A549 (cell line): ENCODE measurements at regions not wholly inside any gene's neighbourhood (a gene's known extent, or its start where the extent isn't known, plus 50 kb on each side); places are given as distances from the start of the nearest gene placed in this dataset.

Source experiments
- ATAC-seq, 2 experiments: fragments of 200-7000 bp in 1 of 2; fragments of >200 bp in 1 of 2; cut with Nextera tagmentation in 1 of 2; cut with Tn5 transposase in 1 of 2; 3 replicates each; pipeline versions ENCODE4 v1.8.0 to v1.9.1; 2018 to 2020; ENCODE audit warnings: mild to moderate bottlenecking in 1 of 2, moderate library complexity in 1 of 2
- CTCF ChIA-PET: fragments of 300-600 bp; sonication (Branson Sonifier 250); formaldehyde crosslinking; extraction: SDS; loops from one replicate; lab custom pipeline; 2021; ENCODE audit warnings: antibody characterized with exemption, inconsistent platforms; lab: Yijun Ruan, JAX
- POLR2A ChIA-PET: fragments of 350-600 bp; formaldehyde crosslinking; extraction: SDS; loops from one replicate; lab custom pipeline; 2021; ENCODE audit warnings: antibody characterized with exemption, inconsistent platforms; lab: Yijun Ruan, JAX
- DNase-seq, 2 experiments: peaks; one replicate each; pipeline versions ENCODE4 v3.0.0 to v3.0.0-alpha.2; 2011 to 2016; ENCODE audit warnings: low read depth in 1 of 2, low spot score in 1 of 2
- FAIRE-seq: peaks from 2 replicates; lab custom pipeline; 2011; peaks lifted over from hg19 to GRCh38; lab: Jason Lieb, UNC
- H3K27ac ChIP-seq, 2 experiments: fragments of >200 bp; sonication (Bioruptor Twin); formaldehyde crosslinking; 3 replicates each; pipeline ENCODE4 v1.5.1; 2016 to 2017
- H3K4me1 ChIP-seq: fragments of >200 bp; sonication (Bioruptor Twin); formaldehyde crosslinking; 3 replicates; pipeline ENCODE4 v1.6.1; 2016
- H3K4me2 ChIP-seq: fragments of >200 bp; sonication (Bioruptor Twin); formaldehyde crosslinking; 3 replicates; pipeline ENCODE4 v1.6.1; 2016
- H3K4me3 ChIP-seq: fragments of >200 bp; sonication (Bioruptor Twin); formaldehyde crosslinking; 3 replicates; pipeline ENCODE4 v1.5.1; 2016
- H3K9me3 ChIP-seq: fragments of >200 bp; sonication (Bioruptor Twin); formaldehyde crosslinking; 3 replicates; pipeline ENCODE4 v1.6.1; 2016
- CHD4 ChIP-seq: fragments of 200-600 bp; sonication (generic); IDR thresholded peaks from 2 replicates; pipeline ENCODE4 v1.6.1; 2016; ENCODE audit warnings: antibody characterized with exemption, mild to moderate bottlenecking, borderline replicate concordance
- ESRRA ChIP-seq: fragments of 150-350 bp; IDR thresholded peaks from 2 replicates; pipeline ENCODE4 v1.6.1; 2014; ENCODE audit warnings: mild to moderate bottlenecking, low read length, borderline replicate concordance
- FOSB ChIP-seq: fragments of 250-450 bp; sonication (Bioruptor Pico); IDR thresholded peaks from 2 replicates; pipeline ENCODE4 v1.5.0; 2020; ENCODE audit warnings: mild to moderate bottlenecking, moderate library complexity
- FOXS1 ChIP-seq: fragments of 250-450 bp; sonication (Bioruptor Pico); IDR thresholded peaks from 2 replicates; pipeline ENCODE4 v1.5.0; 2020; ENCODE audit warnings: mild to moderate bottlenecking, moderate library complexity
- GATA3 ChIP-seq: IDR thresholded peaks from 2 replicates; pipeline ENCODE4 v1.6.1; 2012; ENCODE audit warnings: borderline replicate concordance
- HDAC2 ChIP-seq: fragments of 200-600 bp; sonication (generic); IDR thresholded peaks from 2 replicates; pipeline ENCODE4 v1.6.1; 2016
- HOXA7 ChIP-seq: fragments of 250-450 bp; sonication (Bioruptor Pico); IDR thresholded peaks from 2 replicates; pipeline ENCODE4 v1.5.0; 2020; ENCODE audit warnings: mild to moderate bottlenecking, moderate library complexity
- HOXB5 ChIP-seq: fragments of 250-450 bp; sonication (Bioruptor Pico); IDR thresholded peaks from 2 replicates; pipeline ENCODE4 v1.5.0; 2020; ENCODE audit warnings: mild to moderate bottlenecking, moderate library complexity
- JUN ChIP-seq, 2 experiments: fragments of >200 bp; sonication (Bioruptor Twin); formaldehyde crosslinking; IDR thresholded peaks; 2 replicates in 1 of 2; 3 replicates in 1 of 2; pipeline ENCODE4 v1.6.1; 2016 to 2017
- JUNB ChIP-seq: fragments of >200 bp; sonication (Bioruptor Twin); formaldehyde crosslinking; IDR thresholded peaks from 2 replicates; pipeline ENCODE4 v1.6.1; 2016
- MAFK ChIP-seq: fragments of 450-650 bp; IDR thresholded peaks from 2 replicates; pipeline ENCODE4 v1.6.1; 2014; ENCODE audit not compliant: partially characterized antibody
- MYC ChIP-seq: IDR thresholded peaks from 2 replicates; pipeline ENCODE4 v1.6.1; 2012; ENCODE audit warnings: mild to moderate bottlenecking, inconsistent platforms, low read length, improper control_type of control experiment, borderline replicate concordance
- NFE2L2 ChIP-seq: fragments of 150-350 bp; conservative IDR thresholded peaks from 2 replicates; pipeline ENCODE4 v1.6.1; 2014; ENCODE audit warnings: low read length
- NPAS2 ChIP-seq: fragments of 250-450 bp; sonication (Bioruptor Pico); IDR thresholded peaks from 2 replicates; pipeline ENCODE4 v1.8.0; 2022; ENCODE audit warnings: mild to moderate bottlenecking, moderate library complexity, borderline replicate concordance
- NR3C1 ChIP-seq: fragments of >200 bp; sonication (Bioruptor Twin); formaldehyde crosslinking; IDR thresholded peaks from 3 replicates; pipeline ENCODE4 v1.6.1; 2017
- POLR2A ChIP-seq: IDR thresholded peaks from 2 replicates; pipeline ENCODE4 v1.6.1; 2012; ENCODE audit warnings: mild to moderate bottlenecking, low read length
- POLR2AphosphoS2 ChIP-seq: conservative IDR thresholded peaks from 2 replicates; pipeline ENCODE4 v1.6.1; 2012; ENCODE audit warnings: low read length, improper control_type of control experiment, inconsistent platforms
- RARB ChIP-seq: fragments of 250-450 bp; sonication (Bioruptor Pico); IDR thresholded peaks from 2 replicates; pipeline ENCODE4 v1.8.0; 2021; ENCODE audit warnings: mild to moderate bottlenecking, moderate library complexity
- RCOR1 ChIP-seq: fragments of 150-350 bp; IDR thresholded peaks from 2 replicates; pipeline ENCODE4 v1.6.1; 2014; ENCODE audit warnings: antibody characterized with exemption, low read length, low read depth
- REST ChIP-seq: fragments of 200-600 bp; sonication (generic); IDR thresholded peaks from 2 replicates; pipeline ENCODE4 v1.6.1; 2016; ENCODE audit warnings: antibody characterized with exemption, mild to moderate bottlenecking, moderate library complexity
- TP53 ChIP-seq: fragments of 250-450 bp; sonication (Bioruptor Pico); IDR thresholded peaks from 2 replicates; pipeline ENCODE4 v1.5.0; 2021; ENCODE audit warnings: mild to moderate bottlenecking, moderate library complexity
- ZSCAN20 ChIP-seq: fragments of 250-450 bp; sonication (Bioruptor Pico); IDR thresholded peaks from 2 replicates; pipeline ENCODE4 v1.8.0; 2022; ENCODE audit warnings: mild to moderate bottlenecking, moderate library complexity
- WGBS: methylation state at CpG from one replicate; pipeline ENCODE4 v1.1.6; 2017; ENCODE audit errors: missing lambda C conversion rate; 5-methylcytosine and 5-hydroxymethylcytosine counted together
- TF ChIP-seq, protein P1 (sequence below): IDR thresholded peaks from 2 replicates; pipeline ENCODE4 v1.6.1; 2012; ENCODE audit warnings: low read depth, borderline replicate concordance
- TF ChIP-seq, protein P2 (sequence below): IDR thresholded peaks from 2 replicates; pipeline ENCODE4 v1.6.1; 2012
- TF ChIP-seq, protein P3 (sequence below): fragments of 450-650 bp; IDR thresholded peaks from 2 replicates; pipeline ENCODE4 v1.6.1; 2014; ENCODE audit warnings: antibody characterized with exemption
- TF ChIP-seq, protein P4 (sequence below): IDR thresholded peaks from 2 replicates; pipeline ENCODE4 v1.6.1; 2012

DNA sequence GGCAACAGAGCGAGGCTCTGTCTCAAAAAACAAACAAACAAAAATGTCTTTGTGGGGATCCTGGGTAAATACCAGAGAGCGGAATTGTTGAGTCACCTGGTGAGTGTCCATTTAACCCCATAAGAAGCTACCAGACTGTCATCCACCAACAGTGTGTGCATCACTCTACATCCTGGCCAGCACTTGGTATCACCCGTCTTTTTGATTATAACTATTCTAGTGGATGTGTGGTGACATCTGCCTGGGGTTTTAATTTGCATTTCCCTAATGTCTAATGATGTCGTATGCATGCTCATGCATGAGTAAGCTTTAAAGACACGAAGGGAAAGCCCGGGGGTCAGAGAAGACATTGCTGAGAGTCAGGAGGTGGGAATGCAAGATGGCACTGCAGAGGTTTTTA is 126.7 kb upstream of the MRI1 start:
- no peaks in the 10 kb centered on the region; the same call in 2 of the 3 replicates for H3K9me3 ChIP-seq

DNA sequence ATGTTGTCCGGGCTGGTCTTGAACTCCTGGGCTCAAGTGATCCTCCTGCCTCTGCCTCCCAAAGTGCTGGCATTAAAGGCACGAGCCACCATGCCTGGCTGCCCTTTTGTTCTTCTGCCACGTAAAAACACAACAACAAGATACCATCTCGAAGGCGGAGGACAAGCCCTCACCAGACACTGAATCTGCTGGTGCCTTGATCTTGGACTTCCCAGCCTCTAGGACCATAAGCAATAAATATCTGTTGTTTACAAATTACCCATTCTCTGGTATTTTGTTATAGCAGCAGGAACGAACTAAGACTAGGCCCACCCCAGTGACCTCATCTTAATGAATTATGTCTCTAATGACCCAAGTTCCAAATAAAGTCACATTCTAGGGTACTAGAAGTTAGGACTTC is 128.4 kb upstream of the CACNA1A start:
- POLR2A ChIA-PET = no interaction called here
- DNase-seq (no peak), FAIRE-seq (no peak), ATAC-seq (no peak)
- Histone ChIP-seq H3K27ac (no peak overlapping the region), H3K4me2 (no peak overlapping the region), H3K9me3 (peaks cover 3% of the 10 kb centered on the region; the same call in 1 of the 3 replicates), H3K4me1 (0 out of 3 replicates have a peak, but pooled peaks cover 7% of the 10 kb centered on the region), H3K4me3 (no peak overlapping the region)
- 55% methylated on average over 6 of the region's 6 CpGs for WGBS
- no peak for TF ChIP-seq POLR2AphosphoS2
- TF ChIP-seq MYC = no peak
- TF ChIP-seq RARB = no peak
- TF ChIP-seq TP53 (CRISPR knock-in tag) = no peak
- TF ChIP-seq, protein P1, sequence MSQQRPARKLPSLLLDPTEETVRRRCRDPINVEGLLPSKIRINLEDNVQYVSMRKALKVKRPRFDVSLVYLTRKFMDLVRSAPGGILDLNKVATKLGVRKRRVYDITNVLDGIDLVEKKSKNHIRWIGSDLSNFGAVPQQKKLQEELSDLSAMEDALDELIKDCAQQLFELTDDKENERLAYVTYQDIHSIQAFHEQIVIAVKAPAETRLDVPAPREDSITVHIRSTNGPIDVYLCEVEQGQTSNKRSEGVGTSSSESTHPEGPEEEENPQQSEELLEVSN = no peak
- no peak for TF ChIP-seq FOXS1
- TF ChIP-seq, protein P2, sequence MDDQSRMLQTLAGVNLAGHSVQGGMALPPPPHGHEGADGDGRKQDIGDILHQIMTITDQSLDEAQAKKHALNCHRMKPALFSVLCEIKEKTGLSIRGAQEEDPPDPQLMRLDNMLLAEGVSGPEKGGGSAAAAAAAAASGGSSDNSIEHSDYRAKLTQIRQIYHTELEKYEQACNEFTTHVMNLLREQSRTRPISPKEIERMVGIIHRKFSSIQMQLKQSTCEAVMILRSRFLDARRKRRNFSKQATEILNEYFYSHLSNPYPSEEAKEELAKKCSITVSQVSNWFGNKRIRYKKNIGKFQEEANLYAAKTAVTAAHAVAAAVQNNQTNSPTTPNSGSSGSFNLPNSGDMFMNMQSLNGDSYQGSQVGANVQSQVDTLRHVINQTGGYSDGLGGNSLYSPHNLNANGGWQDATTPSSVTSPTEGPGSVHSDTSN = no peak
- TF ChIP-seq ZSCAN20 (CRISPR knock-in tag) = no peak
- TF ChIP-seq JUNB = no peak
- no peak for TF ChIP-seq NFE2L2
- TF ChIP-seq NR3C1 = no peak
- CTCF ChIA-PET = no interaction called here

More for the DNA sequence above, 126.7 kb upstream of the MRI1 start:
- Histone ChIP-seq H3K4me1 (0 out of 3 replicates have a peak, but pooled peaks cover 7% of the 10 kb centered on the region), H3K4me2 (no peak overlapping the region), H3K27ac (no peak overlapping the region), H3K4me3 (no peak overlapping the region)
- no peak for DNase-seq
- TF ChIP-seq FOXS1 (no peak), FOSB (no peak), CHD4 (no peak), RCOR1 (no peak), MYC (no peak), GATA3 (no peak), MAFK (no peak), HDAC2 (no peak), JUN (IDR thresholded peaks at IDR 0.05) (no peak), HOXB5 (CRISPR knock-in tag) (no peak), POLR2A (no peak), NFE2L2 (no peak), HOXA7 (CRISPR knock-in tag) (no peak)
- TF ChIP-seq, protein P3, sequence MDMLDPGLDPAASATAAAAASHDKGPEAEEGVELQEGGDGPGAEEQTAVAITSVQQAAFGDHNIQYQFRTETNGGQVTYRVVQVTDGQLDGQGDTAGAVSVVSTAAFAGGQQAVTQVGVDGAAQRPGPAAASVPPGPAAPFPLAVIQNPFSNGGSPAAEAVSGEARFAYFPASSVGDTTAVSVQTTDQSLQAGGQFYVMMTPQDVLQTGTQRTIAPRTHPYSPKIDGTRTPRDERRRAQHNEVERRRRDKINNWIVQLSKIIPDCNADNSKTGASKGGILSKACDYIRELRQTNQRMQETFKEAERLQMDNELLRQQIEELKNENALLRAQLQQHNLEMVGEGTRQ = no peak
- TF ChIP-seq, protein P4, sequence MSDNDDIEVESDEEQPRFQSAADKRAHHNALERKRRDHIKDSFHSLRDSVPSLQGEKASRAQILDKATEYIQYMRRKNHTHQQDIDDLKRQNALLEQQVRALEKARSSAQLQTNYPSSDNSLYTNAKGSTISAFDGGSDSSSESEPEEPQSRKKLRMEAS = no peak
- ChIA-PET CTCF (interaction anchor here (0.6 kb wide), 1 partner anchor 10 kb away, joined by 3 read pairs; no protein-coding TSS in a partner anchor), POLR2A (no interaction called here)
- FAIRE-seq = no peak
- WGBS = 4% methylated on average over 6 of the region's 6 CpGs
- no peak for ATAC-seq

DNA sequence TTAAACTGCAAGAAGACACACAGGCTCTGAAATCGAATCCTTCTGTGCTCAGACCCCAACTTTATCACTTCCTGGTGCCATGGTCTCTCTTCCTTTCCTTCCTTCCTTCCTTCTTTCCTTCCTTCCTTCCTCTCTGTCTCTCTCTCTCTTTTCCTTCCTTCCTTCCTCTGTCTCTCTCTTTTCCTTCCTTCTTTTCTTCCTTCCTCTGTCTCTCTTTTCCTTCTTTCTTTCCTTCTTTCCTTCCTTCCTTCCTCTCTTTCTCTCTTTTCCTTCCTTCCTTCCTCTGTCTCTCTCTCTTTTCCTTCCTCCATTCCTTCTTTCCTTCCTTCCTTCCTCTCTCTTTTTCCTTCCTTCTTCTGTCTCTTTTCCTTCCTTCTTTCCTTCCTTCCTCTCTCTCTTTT is 127.2 kb upstream of the CACNA1A start:
- WGBS = 9% methylated on average over 1 of the region's 1 CpG
- POLR2A ChIA-PET = interaction anchor here (0.6 kb wide), 1 partner anchor 108 kb away, joined by 5 read pairs; no protein-coding TSS in a partner anchor

More for the DNA sequence above, 127.2 kb upstream of the CACNA1A start:
- TF ChIP-seq NPAS2 (CRISPR knock-in tag) = no peak
- no peak for TF ChIP-seq REST
- TF ChIP-seq, protein P3 = no peak
- TF ChIP-seq ESRRA = no peak
- no peak for TF ChIP-seq JUNB
- Histone ChIP-seq H3K27ac (no peak overlapping the region), H3K4me1 (0 out of 3 replicates have a peak, but pooled peaks cover 7% of the 10 kb centered on the region), H3K4me3 (no peak overlapping the region), H3K4me2 (peak overlapping the region; percentile 66), H3K9me3 (peaks cover 3% of the 10 kb centered on the region; the same call in 1 of the 3 replicates)
- no peak for DNase-seq
- CTCF ChIA-PET = no interaction called here
- no peak for FAIRE-seq
- no peak for ATAC-seq
